Dermis blood vessel endothelial cell (primary cell): ENCODE measurements at regions not wholly inside any gene's neighbourhood (a gene's known extent, or its start where the extent isn't known, plus 50 kb on each side); places are given as distances from the start of the nearest gene placed in this dataset.
"Not testable (repeated sequence)": the region's sequence is repeated elsewhere in the genome, so short reads cannot be mapped to it uniquely, and the experiment has no call there.

Experiments used
- DNase-seq: peaks from one replicate; pipeline ENCODE4 v3.0.0; 2010

DNA sequence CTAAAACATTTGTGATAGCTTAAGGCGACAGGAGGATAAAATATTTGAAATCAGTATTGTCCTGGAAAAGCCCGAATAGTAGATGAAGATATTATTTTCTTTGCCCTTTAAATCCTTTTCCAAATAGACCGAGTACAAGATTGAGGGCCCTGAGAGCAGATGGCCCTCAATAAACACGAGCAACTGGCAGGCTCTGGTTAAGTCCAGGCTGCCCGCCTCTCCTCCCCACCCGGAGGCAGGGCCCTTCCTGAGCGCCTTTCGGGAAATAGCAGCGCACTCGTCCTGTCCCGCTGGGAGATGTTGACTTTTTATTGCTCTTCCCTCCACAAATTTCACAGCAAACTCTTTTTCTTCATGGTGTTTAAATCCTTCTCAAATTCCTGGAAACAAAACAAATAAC, 50.8 kb upstream of the MAX start:
- DNase-seq, result no peak

DNA sequence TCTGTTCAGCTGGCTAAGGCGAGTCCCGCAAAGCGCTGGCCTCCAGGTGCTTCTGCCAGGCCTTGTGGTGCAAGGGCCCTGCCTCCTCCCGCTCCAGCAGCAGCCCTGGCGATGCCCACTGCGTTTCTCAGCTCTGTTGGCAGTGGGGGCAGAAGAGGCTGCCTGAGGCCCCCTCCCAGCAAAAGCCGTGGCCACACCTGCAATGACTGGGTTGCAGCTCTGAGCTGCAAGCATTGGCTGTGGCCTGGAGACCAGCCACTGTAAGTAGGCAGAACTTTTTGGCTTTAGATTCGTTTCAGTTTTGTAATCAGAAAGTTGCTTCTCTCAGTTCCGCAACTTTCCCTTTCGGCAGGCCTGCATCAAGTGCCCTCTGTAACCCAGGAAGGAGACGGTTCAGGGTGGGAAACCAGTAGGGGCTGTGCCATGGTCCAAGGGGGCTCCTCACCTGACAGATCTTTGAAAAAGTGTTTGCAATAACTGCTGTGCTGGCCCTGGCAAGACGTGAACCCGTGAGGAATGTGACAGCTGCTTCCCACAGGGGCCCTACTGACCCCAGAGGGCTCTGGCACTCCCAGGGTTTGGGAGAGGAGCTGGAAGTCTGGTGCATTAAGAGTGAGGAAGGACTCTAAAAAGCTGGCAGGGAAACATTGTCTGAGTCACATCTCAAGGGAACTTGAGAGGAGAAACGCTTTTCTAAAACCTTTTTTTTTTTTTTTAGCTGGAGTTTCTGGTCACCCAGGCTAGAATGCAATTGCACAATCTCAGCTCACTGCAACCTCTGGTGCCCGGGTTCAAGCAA, 54.5 kb upstream of the MAX start:
- no peak for DNase-seq

DNA sequence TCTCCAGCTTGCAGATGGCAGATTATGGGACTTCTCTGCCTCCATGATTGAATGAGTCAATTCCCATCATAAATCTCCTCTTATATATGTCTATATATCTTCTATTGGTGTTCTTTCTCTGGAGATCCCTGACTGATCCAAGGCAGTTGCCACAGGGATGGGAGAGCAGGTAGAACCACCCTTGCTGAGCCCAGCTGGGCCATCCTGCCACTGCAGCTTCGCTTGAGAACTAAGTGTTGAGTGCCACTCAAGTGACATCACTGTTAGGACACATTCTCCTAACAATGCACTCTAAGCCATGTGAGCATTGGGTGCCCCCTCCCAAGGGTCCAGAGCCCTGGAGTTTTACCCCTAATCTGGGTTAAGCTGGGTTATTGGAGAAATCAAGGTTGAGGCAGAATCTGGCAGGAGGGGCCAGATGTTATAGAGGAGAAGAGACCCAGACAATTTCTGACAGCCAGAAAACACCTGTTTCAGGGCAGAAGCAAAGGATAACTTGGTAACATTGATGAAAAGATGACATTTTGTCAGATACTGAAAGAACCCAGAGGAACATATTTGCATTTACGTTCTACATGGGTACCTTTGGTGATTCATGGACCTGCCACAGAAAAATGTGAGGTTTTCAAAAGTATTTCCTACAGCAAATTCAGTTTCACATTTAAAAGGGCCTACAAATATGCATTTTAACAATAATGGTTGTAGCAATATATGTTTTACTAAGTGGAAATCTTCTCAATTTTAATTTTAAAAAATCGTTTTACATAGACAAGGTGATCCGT, 57.2 kb upstream of the MAX start:
- DNase-seq, result no peak

DNA sequence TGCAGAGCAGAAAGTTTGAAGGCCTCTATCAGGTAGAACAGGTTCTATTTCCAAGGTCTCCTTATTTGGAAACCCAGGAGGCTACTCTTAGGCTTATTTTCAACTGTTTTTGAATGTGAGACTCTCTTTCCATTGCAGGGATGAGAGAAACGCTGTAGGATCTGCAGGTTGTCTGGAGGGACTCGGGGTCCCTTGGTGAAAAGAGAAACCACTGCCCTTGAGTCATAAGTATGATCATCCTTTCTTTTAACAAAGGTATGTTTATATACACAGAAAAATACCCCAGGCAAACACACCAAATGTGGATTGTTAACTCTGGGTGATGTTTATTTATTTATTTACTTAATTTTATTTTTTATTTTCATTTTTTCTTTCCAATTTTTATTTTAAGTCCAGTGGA, 57.8 kb upstream of the MAX start:
- no peak for DNase-seq

DNA sequence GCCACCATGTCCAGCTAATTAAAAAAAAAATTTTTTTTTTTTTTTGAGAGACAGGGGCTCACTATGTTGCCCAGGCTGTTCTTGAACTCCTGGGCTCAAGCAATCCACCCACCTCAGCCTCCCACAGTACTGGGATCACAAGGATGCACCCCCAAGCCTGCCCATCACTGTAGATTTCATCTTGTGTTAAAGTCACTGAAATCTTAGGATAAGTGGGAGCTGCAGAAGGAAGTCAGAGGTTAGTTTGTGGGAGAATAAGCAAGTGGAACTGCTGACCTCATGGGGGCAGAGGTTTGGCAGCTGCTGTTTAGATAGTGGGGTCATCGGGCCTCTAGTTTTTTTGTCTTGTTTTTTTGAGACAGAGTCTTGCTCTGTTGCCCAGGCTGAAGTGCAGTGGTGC, 59.7 kb upstream of the MAX start:
- DNase-seq, result no peak

DNA sequence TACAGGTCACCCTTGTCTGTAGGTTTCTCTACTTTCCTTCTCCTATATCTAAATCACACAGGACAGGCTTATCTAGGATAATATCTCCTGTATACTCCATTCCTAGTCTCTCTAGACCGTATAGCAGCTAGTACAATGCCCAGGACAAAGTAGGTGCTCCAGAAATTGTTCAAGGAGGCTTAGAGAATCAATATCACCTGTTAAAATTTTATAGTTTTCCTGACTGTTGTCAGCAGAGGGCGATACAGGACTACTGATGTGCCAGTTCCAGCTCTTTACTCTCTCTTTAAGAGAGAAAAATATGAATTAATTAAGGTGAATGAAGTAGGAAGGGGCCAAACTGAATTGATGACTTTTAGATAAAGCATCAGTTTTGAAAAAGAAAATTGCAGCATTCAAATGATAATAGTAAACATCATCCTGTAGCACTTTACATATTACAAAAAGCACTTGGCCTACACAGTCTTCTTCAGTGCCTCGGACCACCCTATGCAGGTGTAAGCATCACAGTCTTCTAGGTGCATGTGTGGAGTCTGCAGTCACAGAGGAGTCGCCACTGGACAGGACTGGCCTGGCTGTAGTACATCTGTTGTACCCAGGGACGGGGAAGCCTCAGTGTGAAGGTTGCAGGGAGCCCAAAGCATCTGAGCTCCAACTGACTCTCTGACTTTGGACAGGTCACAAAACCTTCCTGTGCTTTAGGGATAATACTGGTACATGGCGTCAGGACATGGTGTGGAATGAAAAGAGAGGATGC, 61.9 kb upstream of the MAX start:
- DNase-seq, result peak; percentile 70

DNA sequence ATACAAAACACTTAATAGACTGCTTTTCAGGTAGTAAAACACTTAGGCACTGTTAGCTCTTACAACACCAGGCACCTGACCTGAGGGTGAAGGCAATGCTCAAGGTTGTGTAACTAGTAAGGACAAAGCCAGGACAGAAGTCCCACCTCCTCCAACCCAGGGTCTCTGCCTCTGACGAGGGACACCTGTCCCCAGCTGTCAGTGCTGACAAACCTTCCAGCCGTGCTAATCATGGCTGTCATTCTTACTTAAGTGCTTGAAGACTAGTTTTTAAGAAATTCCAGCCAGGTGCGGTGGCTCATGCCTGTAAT, 62.5 kb upstream of the MAX start:
- DNase-seq, result no peak

DNA sequence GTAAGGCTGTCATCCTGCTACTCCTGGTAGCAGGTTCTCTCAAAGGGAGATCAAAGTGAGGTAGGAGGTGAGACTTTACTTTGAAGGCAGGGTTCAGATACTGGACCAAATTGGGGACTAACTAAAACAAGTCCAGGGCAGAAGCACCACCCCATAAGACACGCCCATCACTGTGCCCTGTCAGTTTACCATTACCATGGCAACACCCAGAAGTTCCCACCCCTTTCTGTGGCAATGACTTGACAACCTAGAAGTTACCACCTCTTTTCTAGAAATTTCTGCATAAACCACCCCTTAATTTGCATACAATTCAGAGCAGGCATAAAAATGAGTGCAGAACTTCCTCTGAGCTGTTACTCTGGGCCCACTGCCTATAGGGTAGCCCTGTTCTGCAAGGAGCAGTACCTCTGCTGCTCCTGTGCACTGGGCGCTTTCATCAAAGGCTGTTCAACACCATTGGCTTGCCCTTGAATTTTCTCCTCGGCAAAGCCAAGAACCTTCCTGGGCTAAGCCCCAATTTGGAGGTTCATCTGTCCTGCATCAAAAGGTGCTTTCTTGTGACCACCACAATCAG, 64.8 kb upstream of the MAX start:
- no peak for DNase-seq

DNA sequence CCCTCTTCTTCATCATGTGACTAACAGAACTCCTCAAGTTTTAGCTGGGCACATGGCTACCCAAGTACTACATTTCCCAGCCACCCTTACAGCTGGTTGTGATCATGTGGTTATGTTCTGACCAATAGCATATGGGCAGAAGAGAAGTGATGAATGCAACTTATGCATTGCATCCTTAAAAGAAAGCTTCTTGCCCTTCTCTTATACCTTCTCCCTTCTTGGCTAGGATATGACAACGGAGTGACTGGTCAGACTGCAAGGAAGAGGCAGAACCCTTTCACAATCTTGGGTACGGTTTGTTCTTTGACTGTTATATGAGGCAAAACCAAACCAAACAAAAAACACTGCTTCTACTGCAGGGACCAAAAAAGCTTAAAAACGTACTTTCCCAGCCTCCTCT, 66.5 kb upstream of the MAX start:
- DNase-seq, result no peak

DNA sequence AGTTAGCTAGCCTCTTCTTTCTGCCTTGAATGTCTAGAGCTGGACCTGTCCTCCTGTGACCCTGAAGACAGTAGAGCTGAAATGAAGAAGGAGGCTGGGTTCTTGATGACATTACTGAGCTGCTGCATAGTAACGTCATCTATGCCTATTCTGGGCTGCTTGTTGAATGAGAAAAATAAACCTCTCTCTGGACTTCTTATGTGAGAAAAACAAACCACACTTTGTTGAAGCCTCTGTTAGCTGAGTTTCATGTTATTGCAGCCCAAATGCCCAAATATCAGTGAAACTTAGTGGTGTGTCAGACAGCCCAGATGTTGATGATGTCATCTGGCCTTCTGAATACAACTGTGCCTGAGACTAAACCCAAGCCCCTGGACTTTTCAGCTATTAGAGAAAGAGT, 67.0 kb upstream of the MAX start:
- no peak for DNase-seq

DNA sequence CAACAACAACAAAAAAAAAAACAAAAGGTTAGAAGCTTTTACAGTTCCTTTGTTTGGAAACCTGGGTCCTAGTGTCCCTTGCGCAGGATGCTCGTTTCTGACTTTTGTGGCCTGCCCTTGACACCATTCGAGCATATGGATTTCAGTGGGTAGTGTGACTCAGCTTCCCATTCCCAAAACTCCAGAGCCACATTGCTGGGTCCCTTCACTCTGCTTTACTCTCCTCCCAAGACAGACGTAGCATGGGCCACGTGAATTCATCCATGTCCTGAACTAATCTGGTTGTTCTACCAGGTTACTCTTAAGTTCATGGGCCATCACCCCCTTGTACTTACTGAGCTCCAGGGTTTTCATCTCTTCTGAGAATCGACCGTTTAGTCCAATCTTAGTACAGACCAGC, 68.0 kb upstream of the MAX start:
- no peak for DNase-seq

DNA sequence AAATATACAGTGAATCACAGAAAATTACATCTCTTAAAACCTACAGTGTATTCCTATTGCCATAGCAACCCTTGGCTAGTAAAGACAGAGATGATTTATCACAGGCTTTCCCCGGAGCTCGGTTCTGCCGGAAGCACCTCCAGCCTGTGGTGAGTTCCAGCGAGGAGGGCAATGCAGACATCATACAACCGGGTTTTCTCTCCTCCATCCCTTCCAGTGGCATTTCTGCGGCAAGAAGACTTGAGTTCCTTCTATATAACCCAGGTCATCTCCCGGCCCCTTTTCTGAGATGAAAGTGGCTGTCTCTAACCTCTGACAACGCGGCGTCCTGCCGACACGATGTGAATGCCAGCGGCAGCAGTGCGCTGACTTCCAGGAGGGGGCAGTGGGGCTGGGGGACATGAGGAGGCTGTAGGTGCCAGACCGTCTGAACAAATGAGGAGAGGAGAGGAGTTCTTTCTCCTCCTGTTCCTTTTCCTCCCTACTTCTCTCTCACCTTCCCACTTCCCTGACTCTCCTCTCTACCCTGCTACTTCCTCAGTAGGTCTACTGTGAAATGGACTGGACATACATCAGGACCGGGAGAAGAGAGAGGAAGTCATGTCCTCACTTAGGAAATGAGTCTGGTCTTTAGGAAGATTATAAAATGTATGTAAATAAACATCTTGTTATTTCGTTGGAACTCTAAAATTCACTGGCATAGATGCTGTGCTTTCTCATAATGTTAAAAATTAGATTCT, 68.6 kb upstream of the MAX start:
- DNase-seq, result peak; percentile 43

DNA sequence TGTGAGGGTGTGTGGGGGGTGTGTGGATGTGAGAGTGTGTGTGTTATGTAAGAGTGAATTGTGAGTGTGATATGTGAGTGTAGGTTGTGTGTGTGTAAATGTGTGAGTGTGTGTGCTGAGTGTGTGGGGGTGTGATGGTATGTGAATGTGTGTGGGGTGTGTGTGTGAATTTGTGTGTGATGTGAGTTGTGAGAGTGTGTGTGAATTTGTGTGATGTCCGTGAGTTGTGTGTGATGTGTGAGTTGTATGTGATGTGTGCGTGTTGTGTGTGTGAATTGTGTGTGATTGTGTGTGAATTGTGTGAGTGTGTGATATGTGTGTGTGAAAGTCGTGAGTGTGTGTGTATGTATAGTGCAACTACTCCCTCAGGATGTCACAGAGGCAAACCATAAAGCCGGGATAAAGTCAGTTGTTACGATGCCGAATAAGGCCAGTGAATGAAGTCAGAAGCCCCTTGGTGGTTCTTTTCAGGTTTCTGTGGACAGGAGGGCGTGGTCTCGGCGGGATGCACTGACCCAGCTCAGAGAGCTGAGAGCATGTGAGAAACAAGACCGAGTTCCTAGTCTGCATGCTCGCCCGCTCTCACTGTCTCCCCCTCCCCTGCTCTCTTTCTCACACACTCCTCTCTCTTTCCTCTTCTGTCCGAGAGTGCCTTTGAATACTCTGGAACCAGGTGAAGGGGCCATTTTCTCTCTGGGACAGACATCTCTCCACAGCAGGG, 71.8 kb upstream of the MAX start:
- no peak for DNase-seq

DNA sequence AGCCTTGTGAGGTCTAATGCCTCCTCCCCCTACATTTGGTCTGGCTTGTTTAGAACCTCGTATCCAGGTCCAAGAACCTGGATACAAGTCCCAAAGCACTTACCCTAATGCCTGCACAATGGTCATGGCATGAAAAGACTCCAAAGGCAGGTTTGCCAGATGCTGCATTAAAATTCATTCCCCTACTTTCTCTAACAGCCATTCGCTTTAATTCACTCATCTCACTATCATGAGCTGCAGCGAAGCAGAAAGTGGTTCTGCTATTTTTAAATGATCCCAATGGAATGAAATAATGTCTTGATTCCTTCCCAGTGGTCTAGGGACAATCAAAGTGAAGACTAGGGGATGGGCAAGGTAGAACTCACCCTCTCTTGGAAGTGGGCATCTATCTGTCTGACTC, 72.5 kb upstream of the MAX start:
- DNase-seq, result no peak

DNA sequence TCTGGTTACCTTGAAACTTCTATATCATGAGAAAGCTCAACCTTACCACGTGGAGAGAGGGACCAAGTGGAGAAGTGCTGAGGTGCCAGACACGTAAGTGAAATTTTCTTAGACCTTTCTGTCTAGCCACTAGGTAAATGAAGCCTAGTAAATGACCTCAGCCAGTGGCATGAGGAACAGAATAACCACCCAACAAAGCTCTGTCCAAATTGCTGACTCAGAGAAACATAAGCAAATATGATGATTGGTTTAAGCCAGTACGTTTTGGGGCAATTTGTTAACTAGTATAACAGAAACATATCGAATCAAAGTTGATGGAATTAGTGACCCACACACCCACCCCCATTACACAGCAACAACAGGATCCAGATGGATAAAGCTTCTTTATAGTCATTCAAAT, 75.2 kb upstream of the MAX start:
- no peak for DNase-seq

DNA sequence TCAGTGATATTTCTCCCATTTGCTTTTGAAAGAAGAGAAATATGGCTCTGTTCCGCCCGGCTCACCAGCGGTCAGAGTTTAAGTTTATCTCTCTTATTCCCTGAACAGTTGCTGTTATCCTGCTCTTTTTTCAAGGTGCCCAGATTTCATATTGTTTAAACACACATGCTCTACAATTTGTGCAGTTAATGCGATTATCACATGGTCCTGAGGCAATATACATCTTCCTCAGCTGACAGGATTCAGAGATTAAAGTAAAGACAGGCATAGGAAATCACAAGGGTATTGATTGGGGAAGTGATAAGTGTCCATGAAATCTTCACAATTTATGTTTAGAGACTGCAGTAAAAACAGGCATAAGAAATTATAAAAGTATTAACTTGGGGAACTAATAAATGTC, 76.9 kb upstream of the MAX start:
- DNase-seq, result not testable (repeated sequence)

DNA sequence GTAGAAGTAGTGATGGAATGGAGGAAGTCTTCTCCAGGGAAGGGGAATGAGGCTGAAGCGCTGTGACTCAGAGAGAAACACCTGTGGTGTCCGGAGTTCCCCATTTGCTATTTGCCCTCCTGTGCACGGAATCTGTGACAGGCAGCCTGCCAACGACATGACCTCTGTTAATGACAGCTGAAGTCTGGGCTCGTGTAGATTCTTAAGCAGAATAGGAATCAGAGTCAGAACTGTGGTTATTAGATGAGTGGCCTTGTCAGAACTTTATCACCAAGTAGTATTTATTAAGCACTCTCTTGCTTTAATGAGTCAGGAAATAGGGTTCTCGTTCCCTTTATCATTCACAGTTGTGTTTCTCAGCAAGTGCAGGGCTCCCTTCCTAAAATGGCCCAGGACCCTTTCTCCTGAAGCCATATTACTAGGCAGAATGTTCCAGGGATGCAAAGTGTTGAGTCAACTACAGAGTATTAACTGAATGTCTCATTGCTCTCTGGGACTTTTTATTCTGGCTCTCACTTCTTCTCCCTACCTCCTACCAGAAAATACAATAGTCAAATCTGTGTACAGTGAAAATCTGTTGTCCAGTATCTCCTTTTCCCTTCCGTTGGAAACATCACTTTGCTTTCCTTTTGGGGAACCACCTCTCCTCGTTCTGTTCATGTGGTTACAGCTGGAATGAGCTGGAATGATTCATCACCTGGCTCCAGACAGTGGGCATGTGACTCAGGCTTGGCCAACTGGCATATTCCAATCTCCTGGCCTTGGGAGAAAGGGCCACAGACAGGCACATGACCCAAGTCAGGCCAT, 77.8 kb upstream of the MAX start:
- DNase-seq, result peak; percentile 21

DNA sequence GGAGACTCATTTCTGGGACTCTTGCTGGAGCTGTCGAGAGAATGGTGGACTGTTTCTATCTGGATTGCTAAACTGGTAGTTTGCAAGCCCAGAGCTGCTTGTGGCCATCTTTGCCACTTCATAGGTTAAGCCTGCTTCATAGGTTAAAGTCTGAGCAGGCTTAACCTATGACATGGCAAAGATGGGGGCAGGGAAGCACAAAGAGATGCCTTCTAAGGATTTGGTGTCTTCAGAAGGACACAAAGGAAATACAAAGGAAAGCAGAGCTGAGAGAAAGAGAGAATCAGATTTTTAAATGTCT, 78.4 kb upstream of the MAX start:
- DNase-seq, result no peak

DNA sequence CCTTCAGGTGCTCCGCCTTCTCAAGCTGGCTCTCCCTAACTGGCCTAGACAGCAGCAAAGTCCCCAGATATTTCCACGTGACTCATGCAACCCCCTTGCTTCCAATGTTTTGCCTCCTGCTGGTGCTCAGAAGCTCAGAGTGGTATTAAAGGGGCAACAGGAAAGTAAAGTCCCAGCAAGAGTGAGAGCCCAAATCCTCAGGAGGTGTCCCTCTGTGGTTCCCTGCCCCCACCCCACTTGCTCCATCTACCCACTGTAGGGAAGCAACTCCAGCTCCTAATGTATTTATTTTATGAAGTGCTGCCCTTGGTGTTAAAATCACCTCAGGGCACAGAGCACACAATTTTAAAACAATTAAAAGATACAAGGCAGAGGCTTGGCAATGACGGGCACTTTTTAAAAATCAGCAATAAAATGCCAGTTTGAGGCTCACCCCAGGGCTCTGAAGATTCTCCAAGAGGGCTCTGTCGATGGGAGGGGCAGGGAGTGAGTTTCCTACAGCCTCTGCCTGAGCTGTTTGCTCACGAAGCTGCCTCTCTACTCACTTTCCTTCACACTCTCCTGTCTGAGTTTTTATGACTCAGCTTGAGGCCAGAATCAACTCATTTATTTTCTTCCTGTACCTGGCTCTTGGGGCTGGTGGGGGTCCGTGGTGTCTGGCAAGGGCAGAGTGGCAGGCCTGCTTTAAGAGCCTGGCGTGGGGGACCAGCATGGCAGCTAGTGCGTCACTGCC, 81.9 kb upstream of the MAX start:
- DNase-seq, result no peak

DNA sequence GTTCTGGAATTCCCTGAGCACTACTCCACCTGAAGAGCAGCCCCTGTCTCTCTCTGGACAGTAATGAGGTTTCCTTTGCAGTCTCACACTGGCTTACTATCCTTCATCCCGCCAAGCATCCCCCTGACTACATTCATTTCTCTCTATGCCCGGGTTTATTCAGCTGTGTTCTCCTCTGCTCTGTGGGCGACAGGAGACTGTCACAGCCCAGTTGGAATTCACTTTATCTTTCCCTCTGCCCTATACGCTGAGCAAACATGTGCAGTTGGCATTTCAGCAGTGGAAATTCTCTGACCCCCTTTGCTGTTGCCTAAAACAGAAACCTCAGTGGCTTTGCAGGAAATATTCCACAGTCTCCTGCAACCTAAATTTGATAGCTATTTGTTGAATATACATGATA, 83.5 kb upstream of the MAX start:
- DNase-seq, result no peak

DNA sequence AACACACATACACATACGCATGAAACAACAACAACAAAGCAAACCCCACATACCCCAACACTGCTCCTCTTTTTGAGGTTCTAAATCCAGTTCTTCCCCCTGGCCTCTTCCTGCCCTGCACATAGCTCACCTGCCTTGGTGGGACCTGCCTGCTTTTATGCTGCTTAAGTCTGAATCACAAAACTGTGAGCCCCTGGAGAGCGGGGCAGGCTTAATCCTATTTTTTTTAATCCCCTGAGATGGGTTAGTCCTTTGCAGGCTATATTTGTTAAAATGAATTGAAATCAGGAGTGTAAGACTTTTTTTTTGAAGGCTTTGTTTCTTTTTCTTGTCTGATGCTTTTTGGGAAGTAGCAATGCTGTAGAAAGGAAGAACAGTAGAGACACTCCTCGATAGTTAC, 84.6 kb upstream of the MAX start:
- no peak for DNase-seq
